Prostate gland (tissue), 2 donors: ENCODE measurements at regions not wholly inside any gene's neighbourhood (a gene's known extent, or its start where the extent isn't known, plus 50 kb on each side); places are given as distances from the start of the nearest gene placed in this dataset.
"Not testable (repeated sequence)": the region's sequence is repeated elsewhere in the genome, so short reads cannot be mapped to it uniquely, and the experiment has no call there.

ENCODE experiments used
- DNase-seq: peaks from one replicate; pipeline ENCODE4 v3.0.0-alpha.2; 2019; ENCODE audit warnings: low spot score
- H3K27ac ChIP-seq, 2 donors: fragments of 200-600 bp; sonication (generic); 2 replicates each; pipeline ENCODE4 v1.5.1; 2017 to 2019
- H3K27me3 ChIP-seq: fragments of 200-600 bp; sonication (generic); replicated peaks from 2 replicates; pipeline ENCODE4 v1.5.1; 2019; ENCODE audit not compliant: insufficient read depth
- H3K36me3 ChIP-seq, 2 donors: fragments of 200-600 bp; sonication (generic); 1 replicate in 1 of 2; 2 replicates in 1 of 2; pipeline versions ENCODE4 v1.5.1 to v1.8.1; 2017 to 2019
- H3K4me1 ChIP-seq: fragments of 200-600 bp; sonication (generic); replicated peaks from 2 replicates; pipeline ENCODE4 v1.5.1; 2019
- H3K4me3 ChIP-seq, 2 donors: fragments of 200-600 bp; sonication (generic); 2 replicates each; pipeline ENCODE4 v1.5.1; 2017 to 2019
- H3K9me3 ChIP-seq: fragments of 200-600 bp; sonication (generic); 2 replicates; pipeline ENCODE4 v1.5.1; 2017
- POLR2A ChIP-seq: fragments of 450-650 bp; IDR thresholded peaks from one replicate; pipeline ENCODE4 v1.6.1; 2016; ENCODE audit warnings: antibody characterized with exemption, mild to moderate bottlenecking
- POLR2AphosphoS5 ChIP-seq: sonication (generic); formaldehyde crosslinking; IDR thresholded peaks from one replicate; pipeline ENCODE4 v1.6.1; 2017; ENCODE audit warnings: antibody characterized with exemption
- WGBS: methylation state at CpG from one replicate; pipeline ENCODE4 v1.1.5; 2018; 5-methylcytosine and 5-hydroxymethylcytosine counted together
- intact Hi-C: fragments of 100-400 bp; cut with DNase I; formaldehyde crosslinking; loops from one replicate; pipeline ENCODE4 v1.14.2; 2022
- TF ChIP-seq, protein P1 (sequence below), 4 experiments: fragments of 200-600 bp in 2 of 4; fragments of 450-650 bp in 2 of 4; sonication (generic) in 2 of 4; IDR thresholded peaks; 1 replicate in 3 of 4; 2 replicates in 1 of 4; pipeline ENCODE4 v1.5.1; 2016 to 2019; ENCODE audit warnings: antibody characterized with exemption in 4 of 4, mild to moderate bottlenecking in 2 of 4, moderate library complexity in 2 of 4

DNA sequence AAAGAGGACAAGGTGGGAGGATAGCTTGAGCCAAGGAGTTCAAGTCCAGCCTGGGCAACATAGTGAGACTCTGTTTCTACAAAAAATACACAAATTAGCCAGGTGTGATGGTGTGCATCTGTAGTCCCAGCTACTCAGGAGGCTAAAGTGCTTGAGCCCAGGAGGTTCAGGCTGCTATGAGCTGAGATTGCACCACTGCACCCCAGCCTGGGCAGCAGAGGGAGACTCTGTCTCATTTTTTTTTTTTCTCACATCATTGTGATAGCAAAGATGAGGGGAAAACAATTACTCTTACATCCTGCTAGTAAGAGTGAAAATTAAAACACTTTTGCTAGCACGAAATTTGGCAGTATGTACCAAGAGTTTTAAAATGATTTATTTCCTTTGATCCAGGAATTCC lies 463.7 kb downstream of the TMEM135 start:
- no peak for TF ChIP-seq POLR2AphosphoS5
- no peak for TF ChIP-seq POLR2A
- TF ChIP-seq, protein P1, sequence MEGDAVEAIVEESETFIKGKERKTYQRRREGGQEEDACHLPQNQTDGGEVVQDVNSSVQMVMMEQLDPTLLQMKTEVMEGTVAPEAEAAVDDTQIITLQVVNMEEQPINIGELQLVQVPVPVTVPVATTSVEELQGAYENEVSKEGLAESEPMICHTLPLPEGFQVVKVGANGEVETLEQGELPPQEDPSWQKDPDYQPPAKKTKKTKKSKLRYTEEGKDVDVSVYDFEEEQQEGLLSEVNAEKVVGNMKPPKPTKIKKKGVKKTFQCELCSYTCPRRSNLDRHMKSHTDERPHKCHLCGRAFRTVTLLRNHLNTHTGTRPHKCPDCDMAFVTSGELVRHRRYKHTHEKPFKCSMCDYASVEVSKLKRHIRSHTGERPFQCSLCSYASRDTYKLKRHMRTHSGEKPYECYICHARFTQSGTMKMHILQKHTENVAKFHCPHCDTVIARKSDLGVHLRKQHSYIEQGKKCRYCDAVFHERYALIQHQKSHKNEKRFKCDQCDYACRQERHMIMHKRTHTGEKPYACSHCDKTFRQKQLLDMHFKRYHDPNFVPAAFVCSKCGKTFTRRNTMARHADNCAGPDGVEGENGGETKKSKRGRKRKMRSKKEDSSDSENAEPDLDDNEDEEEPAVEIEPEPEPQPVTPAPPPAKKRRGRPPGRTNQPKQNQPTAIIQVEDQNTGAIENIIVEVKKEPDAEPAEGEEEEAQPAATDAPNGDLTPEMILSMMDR (IDR thresholded peaks at IDR 0.05) = no peak
- Histone ChIP-seq H3K4me3 (no peak overlapping the region), H3K9me3 (no peaks in the 10 kb centered on the region), H3K36me3 (no peaks in the 10 kb centered on the region), H3K27ac (no peak overlapping the region), H3K4me1 (no peaks in the 10 kb centered on the region), H3K27me3 (no peaks in the 10 kb centered on the region)
- WGBS = 62% methylated on average over 1 of the region's 1 CpG
- intact Hi-C loops = no loop called here
- no peak for DNase-seq

DNA sequence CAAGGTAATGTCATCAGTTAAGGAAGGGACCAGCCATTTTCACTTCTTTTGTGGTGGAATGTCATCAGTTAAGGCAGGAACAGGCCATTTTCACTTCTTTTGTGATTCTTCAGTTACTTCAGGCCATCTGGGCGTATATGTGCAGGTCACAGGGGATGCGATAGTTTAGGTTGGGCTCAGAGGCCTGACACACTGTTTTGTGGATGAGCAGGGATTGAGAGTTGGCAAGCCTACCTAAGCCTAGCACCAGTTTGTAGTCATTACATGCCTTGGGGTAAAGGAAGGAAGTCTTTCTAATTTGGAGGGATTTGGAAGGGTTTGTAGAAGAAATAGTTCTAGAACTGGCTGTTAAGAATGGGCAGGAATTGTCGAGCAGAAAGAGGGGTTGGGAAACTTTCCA lies 457.2 kb downstream of the TMEM135 start:
- H3K4me1 ChIP-seq, H3K27ac ChIP-seq, intact Hi-C loops, H3K4me3 ChIP-seq, H3K9me3 ChIP-seq, DNase-seq, H3K36me3 ChIP-seq, H3K27me3 ChIP-seq: not testable (repeated sequence)
- WGBS = 85% methylated on average over 3 of the region's 3 CpGs

DNA sequence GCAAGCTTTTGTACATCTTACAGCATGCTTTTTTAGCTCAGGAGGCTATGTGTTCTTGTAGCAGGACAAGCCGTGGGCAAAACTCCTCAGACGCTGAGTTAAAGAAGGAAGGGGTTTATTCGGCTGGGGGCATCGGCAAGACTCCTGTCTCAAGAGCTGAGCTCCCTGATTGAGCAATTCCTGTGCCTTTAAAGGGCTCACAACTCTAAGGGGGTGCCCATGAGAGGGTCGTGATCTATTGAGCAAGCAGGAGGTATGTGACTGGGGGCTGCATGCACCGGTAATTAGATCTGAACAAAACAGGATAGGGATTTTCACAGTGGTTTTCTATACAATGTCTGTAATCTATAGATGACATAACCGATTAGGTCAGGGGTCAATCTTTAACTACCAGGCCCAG lies 456.3 kb downstream of the TMEM135 start:
- H3K4me1 ChIP-seq, intact Hi-C loops, H3K4me3 ChIP-seq, H3K27me3 ChIP-seq, H3K36me3 ChIP-seq, H3K27ac ChIP-seq, H3K9me3 ChIP-seq, DNase-seq: not testable (repeated sequence)
- WGBS = 71% methylated on average over 7 of the region's 7 CpGs

DNA sequence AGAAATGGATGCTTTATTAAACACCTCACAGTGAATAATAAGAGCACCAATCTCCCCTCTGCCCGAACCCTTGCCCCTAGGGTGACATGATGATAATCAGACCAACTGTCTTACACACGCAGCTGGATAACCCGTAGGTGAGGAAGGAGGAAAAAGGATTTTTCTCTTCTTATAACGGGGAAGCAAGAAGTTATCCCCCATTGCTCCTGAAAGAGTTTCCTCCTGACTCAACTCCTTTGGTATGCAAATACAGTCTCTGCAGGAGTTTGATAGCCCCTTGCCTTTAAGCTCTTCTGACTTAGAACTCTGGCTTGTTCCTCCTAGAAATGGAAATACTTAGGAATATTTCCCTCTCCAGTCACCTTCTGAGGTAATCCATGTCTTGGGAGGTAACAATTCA lies 455.8 kb downstream of the TMEM135 start:
- H3K4me3 ChIP-seq = no peak overlapping the region
- H3K27ac ChIP-seq = no peak overlapping the region
- TF ChIP-seq POLR2A (no peak), POLR2AphosphoS5 (no peak)
- TF ChIP-seq, protein P1 (IDR thresholded peaks at IDR 0.05) = no peak
- intact Hi-C loops = no loop called here
- 46% methylated on average over 4 of the region's 4 CpGs for WGBS
- H3K27me3 ChIP-seq = no peaks in the 10 kb centered on the region
- H3K4me1 ChIP-seq = no peaks in the 10 kb centered on the region
- no peaks in the 10 kb centered on the region for H3K36me3 ChIP-seq
- H3K9me3 ChIP-seq = no peaks in the 10 kb centered on the region
- no peak for DNase-seq

DNA sequence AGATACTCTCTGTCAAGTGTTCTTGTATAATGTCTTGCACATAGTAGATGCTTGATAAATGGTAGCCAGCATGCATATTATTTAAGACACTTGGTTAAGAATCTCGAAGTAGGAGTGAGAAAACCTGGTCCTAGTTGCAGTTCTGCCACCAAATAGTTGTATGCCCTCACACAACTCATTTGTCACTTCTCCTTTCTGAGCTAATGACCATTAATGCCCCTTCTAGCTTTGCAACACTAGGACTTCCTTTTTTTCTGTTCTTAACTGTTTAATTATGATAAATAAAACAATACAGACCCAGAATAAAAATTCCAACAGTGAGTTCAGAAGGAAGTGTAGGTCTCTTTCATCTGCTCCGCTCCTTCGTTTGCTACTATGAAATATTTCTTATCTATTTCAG lies 453.6 kb downstream of the TMEM135 start:
- no peak for TF ChIP-seq POLR2AphosphoS5
- intact Hi-C loops = no loop called here
- H3K27me3 ChIP-seq = no peaks in the 10 kb centered on the region
- no peak for DNase-seq
- H3K4me1 ChIP-seq = no peaks in the 10 kb centered on the region
- H3K27ac ChIP-seq = no peak overlapping the region
- H3K9me3 ChIP-seq = no peaks in the 10 kb centered on the region
- 87% methylated on average over 3 of the region's 3 CpGs for WGBS
- no peak overlapping the region for H3K4me3 ChIP-seq
- no peaks in the 10 kb centered on the region for H3K36me3 ChIP-seq

DNA sequence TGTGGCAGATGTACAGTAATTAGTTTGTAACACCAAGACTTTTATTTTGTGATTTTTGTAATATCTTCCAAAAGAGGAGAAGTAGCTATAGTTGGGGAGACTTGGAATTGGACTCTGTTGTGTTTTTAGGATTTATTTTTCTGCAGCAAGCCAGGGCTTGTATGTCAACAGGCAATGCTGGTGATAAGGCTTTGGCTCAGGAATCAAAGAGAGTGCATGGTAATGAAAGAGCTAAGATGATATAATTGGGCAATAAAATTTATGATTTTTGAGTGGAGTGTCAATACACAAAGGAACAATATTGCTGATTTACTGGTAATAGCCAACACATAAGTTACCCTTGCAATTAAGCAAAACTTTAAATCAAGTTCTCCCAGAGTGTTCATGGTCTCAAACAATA lies 452.9 kb downstream of the TMEM135 start:
- no peaks in the 10 kb centered on the region for H3K36me3 ChIP-seq
- H3K4me3 ChIP-seq = no peak overlapping the region
- H3K9me3 ChIP-seq = no peaks in the 10 kb centered on the region
- H3K4me1 ChIP-seq = no peaks in the 10 kb centered on the region
- TF ChIP-seq POLR2AphosphoS5 (no peak), POLR2A (no peak)
- TF ChIP-seq, protein P1 (IDR thresholded peaks at IDR 0.05) = no peak
- no peak overlapping the region for H3K27ac ChIP-seq
- intact Hi-C loops = no loop called here
- no peaks in the 10 kb centered on the region for H3K27me3 ChIP-seq
- no peak for DNase-seq

DNA sequence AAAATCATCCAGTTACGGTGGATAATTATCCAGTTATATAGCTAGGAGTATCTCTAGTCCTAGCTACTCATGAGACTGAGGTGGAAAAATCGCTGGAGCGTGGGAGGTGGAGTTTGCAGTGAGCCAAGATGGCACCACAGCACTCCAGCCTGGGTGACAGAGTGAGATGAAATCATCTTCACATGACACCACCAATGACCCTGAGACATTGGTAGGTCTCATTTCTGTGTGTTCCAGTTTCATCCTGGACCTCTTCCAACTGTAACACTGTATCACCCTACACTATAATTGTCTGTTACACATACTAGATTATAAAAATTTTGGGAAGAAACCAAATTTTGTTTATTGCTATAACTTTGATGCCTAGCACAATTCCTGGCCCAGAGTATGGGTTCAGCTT lies 446.8 kb downstream of the TMEM135 start:
- no peak overlapping the region for H3K27ac ChIP-seq
- H3K36me3 ChIP-seq = no peaks in the 10 kb centered on the region
- H3K4me1 ChIP-seq = no peaks in the 10 kb centered on the region
- TF ChIP-seq POLR2A = no peak
- TF ChIP-seq, protein P1 (IDR thresholded peaks at IDR 0.05) = no peak
- no peak for TF ChIP-seq POLR2AphosphoS5
- H3K27me3 ChIP-seq = no peaks in the 10 kb centered on the region
- intact Hi-C loops = no loop called here
- H3K4me3 ChIP-seq = no peak overlapping the region
- no peak for DNase-seq
- WGBS = 84% methylated on average over 3 of the region's 3 CpGs
- H3K9me3 ChIP-seq = no peaks in the 10 kb centered on the region
